ENCODE measurements at regions not wholly inside any gene's neighbourhood (a gene's known extent, or its start where the extent isn't known, plus 50 kb on each side); places are given as distances from the start of the nearest gene placed in this dataset.

- Histone ChIP-seq H4K20me1 (ENCODE audit: insufficient read depth, low read length) (no peaks in the 10 kb centered on the region), H3K14ac (replicated peaks; ENCODE audit: low read depth, low read length) (no peak overlapping the region), H3K18ac (ENCODE audit: low read depth, low read length) (no peak overlapping the region), H3K9me1 (ENCODE audit: insufficient read depth, low read length) (no peaks in the 10 kb centered on the region), H2BK20ac (ENCODE audit: low read depth, low read length) (no peak overlapping the region), H3K23ac (ENCODE audit: low read depth, low read length) (no peak overlapping the region), H2AFZ (replicated peaks; ENCODE audit: low read length, poor library complexity) (no peak overlapping the region), H4K8ac (ENCODE audit: low read depth in 2 of 2, low read length in 2 of 2) (no peak overlapping the region), H3K27me3 (ENCODE audit: control insufficient read depth, insufficient read depth, low read length) (no peaks in the 10 kb centered on the region), H3K9me3 (ENCODE audit: control insufficient read depth, insufficient read depth, low read length) (peaks cover 2% of the 10 kb centered on the region; the same call in 1 of the 2 replicates), H2BK120ac (ENCODE audit: low read depth, low read length) (no peak overlapping the region), H3K4me2 (ENCODE audit: low read depth, low read length) (no peak overlapping the region), H2AK9ac (replicated peaks; ENCODE audit: low read depth, low read length, poor library complexity) (no peak overlapping the region), H2AK5ac (ENCODE audit: low read depth, low read length) (no peak overlapping the region), H3K79me1 (ENCODE audit: low read depth in 1 of 2, low read length in 2 of 2) (no peaks in the 10 kb centered on the region), H3K9ac (ENCODE audit: low read depth, low read length) (no peak overlapping the region), H3K36me3 (ENCODE audit: control insufficient read depth, insufficient read depth, low read length) (no peaks in the 10 kb centered on the region), H3K56ac (ENCODE audit: extremely low read depth, insufficient read depth, low read length) (no peak overlapping the region), H4K91ac (ENCODE audit: insufficient read depth, low read depth, low read length) (no peak overlapping the region), H4K5ac (ENCODE audit: low read depth, low read length) (no peak overlapping the region), H3K27ac (ENCODE audit: insufficient read depth, low read length) (no peak overlapping the region), H3K4me1 (ENCODE audit: control insufficient read depth, insufficient read depth, low read length) (no peaks in the 10 kb centered on the region), H3K4ac (ENCODE audit: low read depth, low read length) (no peak overlapping the region), H3K4me3 (ENCODE audit: insufficient read depth, low read depth, low read length) (no peak overlapping the region), H2BK15ac (ENCODE audit: low read depth, low read length) (no peak overlapping the region), H2BK5ac (ENCODE audit: low read depth, low read length, poor library complexity, severe bottlenecking) (no peak overlapping the region)
- TF ChIP-seq BHLHE40 (IDR thresholded peaks at IDR 0.05; ENCODE audit: low read depth, low read length), result no peak
- TF ChIP-seq RAD21 (IDR thresholded peaks at IDR 0.05; ENCODE audit: low read length), result no peak
- TF ChIP-seq RFX5 (IDR thresholded peaks at IDR 0.05; ENCODE audit: low read depth, low read length), result no peak
- TF ChIP-seq POLR2A (IDR thresholded peaks at IDR 0.05; ENCODE audit: low read depth, low read length), result no peak
- no peak for TF ChIP-seq FOS (IDR thresholded peaks at IDR 0.05; ENCODE audit: low read depth, low read length)
- TF ChIP-seq MXI1 (IDR thresholded peaks at IDR 0.05; ENCODE audit: borderline replicate concordance, low read depth, low read length), result no peak
- no peak for TF ChIP-seq CTCF (conservative IDR thresholded peaks at IDR 0.05; ENCODE audit: low read depth, low read length)
- no peak for TF ChIP-seq CEBPB (IDR thresholded peaks at IDR 0.05; ENCODE audit: low read depth, low read length)
- TF ChIP-seq USF2 (IDR thresholded peaks at IDR 0.05; ENCODE audit: low read depth, low read length), result no peak
- no CpG with 5 or more reads among the region's 1 CpG for WGBS, 2 experiments (ENCODE audit: extremely low coverage in 2 of 2, insufficient read length in 1 of 2)
- dilution Hi-C loops (cut with HindIII; ENCODE audit: low sequenced_read_pairs, unreplicated experiment) (no loop called here), intact Hi-C loops (cut with micrococcal nuclease) (no loop called here), in situ Hi-C loops (cut with MboI; ENCODE audit: low sequenced_read_pairs) (no loop called here)
- POLR2A ChIA-PET (ENCODE audit: unreplicated experiment), result no interaction called here
- ATAC-seq (ENCODE audit: low read depth), result no peak
- CTCF ChIA-PET, result no interaction called here
- DNase-seq, result no peak
- no TSS peak for BruUV-seq (replicated peaks)
Measured at GRCh38 chr6:23663652-23664051, 462.4 kb upstream of the NRSN1 start.
